WTC11 (cell line): ENCODE measurements at regions not wholly inside any gene's neighbourhood (a gene's known extent, or its start where the extent isn't known, plus 50 kb on each side); places are given as distances from the start of the nearest gene placed in this dataset.
"Not testable (repeated sequence)": the region's sequence is repeated elsewhere in the genome, so short reads cannot be mapped to it uniquely, and the experiment has no call there.

ENCODE experiments used
- CREB1 ChIP-seq: sonication (generic); formaldehyde crosslinking; IDR thresholded peaks from 2 replicates; pipeline ENCODE4 v1.8.0; 2023; ENCODE audit warnings: mild to moderate bottlenecking, missing genetic modification reagents
- NR1H2 ChIP-seq: sonication (generic); formaldehyde crosslinking; IDR thresholded peaks from 2 replicates; pipeline ENCODE4 v1.9.0; 2021; ENCODE audit warnings: mild to moderate bottlenecking, moderate library complexity, missing genetic modification reagents
- NR2C2 ChIP-seq: sonication (generic); formaldehyde crosslinking; IDR thresholded peaks from 2 replicates; pipeline ENCODE4 v1.8.0; 2022; ENCODE audit warnings: mild to moderate bottlenecking, missing genetic modification reagents
- PRRX2 ChIP-seq: fragments of 250-450 bp; sonication (Bioruptor Pico); IDR thresholded peaks from 2 replicates; pipeline ENCODE4 v1.8.0; 2021; ENCODE audit warnings: mild to moderate bottlenecking
- TEAD4 ChIP-seq: sonication (generic); formaldehyde crosslinking; IDR thresholded peaks from 2 replicates; pipeline ENCODE4 v1.8.0; 2022; ENCODE audit warnings: mild to moderate bottlenecking, missing genetic modification reagents
- TF ChIP-seq, protein P1 (sequence below): sonication (generic); formaldehyde crosslinking; IDR thresholded peaks from 2 replicates; pipeline ENCODE4 v1.8.1; 2022; ENCODE audit warnings: low read depth, missing genetic modification reagents, borderline replicate concordance
- TF ChIP-seq, protein P2 (sequence below): fragments of 200-600 bp; IDR thresholded peaks from 2 replicates; pipeline ENCODE4 v1.8.0; 2022; ENCODE audit warnings: antibody characterized with exemption
- TF ChIP-seq, protein P3 (sequence below): sonication (generic); formaldehyde crosslinking; IDR thresholded peaks from 2 replicates; pipeline ENCODE4 v1.8.1; 2023; ENCODE audit warnings: mild to moderate bottlenecking, missing genetic modification reagents, moderate library complexity
- TF ChIP-seq, protein P4 (sequence below): sonication (generic); formaldehyde crosslinking; IDR thresholded peaks from 2 replicates; pipeline ENCODE4 v1.8.0; 2023; ENCODE audit warnings: missing genetic modification reagents, mild to moderate bottlenecking, borderline replicate concordance
- TF ChIP-seq, protein P5 (sequence below): sonication (generic); formaldehyde crosslinking; conservative IDR thresholded peaks from 2 replicates; pipeline ENCODE4 v1.8.1; 2022; ENCODE audit warnings: mild to moderate bottlenecking, missing genetic modification reagents
- TF ChIP-seq, protein P6 (sequence below): sonication (generic); formaldehyde crosslinking; IDR thresholded peaks from 2 replicates; pipeline ENCODE4 v1.8.0; 2022; ENCODE audit warnings: mild to moderate bottlenecking, missing genetic modification reagents
- TF ChIP-seq, protein P7 (sequence below): sonication (generic); formaldehyde crosslinking; IDR thresholded peaks from 2 replicates; pipeline ENCODE4 v1.8.1; 2023; ENCODE audit warnings: mild to moderate bottlenecking, missing genetic modification reagents

DNA sequence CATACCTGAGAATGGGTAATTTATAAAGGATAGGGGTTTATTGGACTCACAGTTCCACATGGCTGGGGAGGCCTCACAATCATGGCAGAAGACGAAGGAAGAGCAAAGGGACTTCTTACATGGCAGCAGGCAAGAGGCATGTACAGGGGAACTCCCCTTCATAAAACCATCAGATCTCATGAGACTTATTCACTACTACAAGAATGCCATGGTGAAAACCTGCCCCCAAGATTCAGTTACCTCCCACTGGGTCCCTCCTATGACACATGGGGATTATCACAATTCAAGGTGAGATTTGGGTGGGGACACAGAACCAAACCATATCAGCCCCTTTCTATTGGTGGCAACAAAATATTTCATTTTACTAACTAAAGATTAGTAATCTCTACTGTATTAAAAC lies 204.1 kb upstream of the PLGLB2 start:
- TF ChIP-seq, protein P1, sequence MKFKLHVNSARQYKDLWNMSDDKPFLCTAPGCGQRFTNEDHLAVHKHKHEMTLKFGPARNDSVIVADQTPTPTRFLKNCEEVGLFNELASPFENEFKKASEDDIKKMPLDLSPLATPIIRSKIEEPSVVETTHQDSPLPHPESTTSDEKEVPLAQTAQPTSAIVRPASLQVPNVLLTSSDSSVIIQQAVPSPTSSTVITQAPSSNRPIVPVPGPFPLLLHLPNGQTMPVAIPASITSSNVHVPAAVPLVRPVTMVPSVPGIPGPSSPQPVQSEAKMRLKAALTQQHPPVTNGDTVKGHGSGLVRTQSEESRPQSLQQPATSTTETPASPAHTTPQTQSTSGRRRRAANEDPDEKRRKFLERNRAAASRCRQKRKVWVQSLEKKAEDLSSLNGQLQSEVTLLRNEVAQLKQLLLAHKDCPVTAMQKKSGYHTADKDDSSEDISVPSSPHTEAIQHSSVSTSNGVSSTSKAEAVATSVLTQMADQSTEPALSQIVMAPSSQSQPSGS (CRISPR knock-in tag): not testable (repeated sequence)
- TF ChIP-seq CREB1; NR1H2 (CRISPR knock-in tag); PRRX2 (CRISPR knock-in tag); TEAD4 (CRISPR knock-in tag); NR2C2 (CRISPR knock-in tag): not testable (repeated sequence)
- TF ChIP-seq, protein P2, sequence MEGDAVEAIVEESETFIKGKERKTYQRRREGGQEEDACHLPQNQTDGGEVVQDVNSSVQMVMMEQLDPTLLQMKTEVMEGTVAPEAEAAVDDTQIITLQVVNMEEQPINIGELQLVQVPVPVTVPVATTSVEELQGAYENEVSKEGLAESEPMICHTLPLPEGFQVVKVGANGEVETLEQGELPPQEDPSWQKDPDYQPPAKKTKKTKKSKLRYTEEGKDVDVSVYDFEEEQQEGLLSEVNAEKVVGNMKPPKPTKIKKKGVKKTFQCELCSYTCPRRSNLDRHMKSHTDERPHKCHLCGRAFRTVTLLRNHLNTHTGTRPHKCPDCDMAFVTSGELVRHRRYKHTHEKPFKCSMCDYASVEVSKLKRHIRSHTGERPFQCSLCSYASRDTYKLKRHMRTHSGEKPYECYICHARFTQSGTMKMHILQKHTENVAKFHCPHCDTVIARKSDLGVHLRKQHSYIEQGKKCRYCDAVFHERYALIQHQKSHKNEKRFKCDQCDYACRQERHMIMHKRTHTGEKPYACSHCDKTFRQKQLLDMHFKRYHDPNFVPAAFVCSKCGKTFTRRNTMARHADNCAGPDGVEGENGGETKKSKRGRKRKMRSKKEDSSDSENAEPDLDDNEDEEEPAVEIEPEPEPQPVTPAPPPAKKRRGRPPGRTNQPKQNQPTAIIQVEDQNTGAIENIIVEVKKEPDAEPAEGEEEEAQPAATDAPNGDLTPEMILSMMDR: not testable (repeated sequence)
- TF ChIP-seq, protein P3, sequence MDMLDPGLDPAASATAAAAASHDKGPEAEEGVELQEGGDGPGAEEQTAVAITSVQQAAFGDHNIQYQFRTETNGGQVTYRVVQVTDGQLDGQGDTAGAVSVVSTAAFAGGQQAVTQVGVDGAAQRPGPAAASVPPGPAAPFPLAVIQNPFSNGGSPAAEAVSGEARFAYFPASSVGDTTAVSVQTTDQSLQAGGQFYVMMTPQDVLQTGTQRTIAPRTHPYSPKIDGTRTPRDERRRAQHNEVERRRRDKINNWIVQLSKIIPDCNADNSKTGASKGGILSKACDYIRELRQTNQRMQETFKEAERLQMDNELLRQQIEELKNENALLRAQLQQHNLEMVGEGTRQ (CRISPR knock-in tag): not testable (repeated sequence)
- TF ChIP-seq, protein P4, sequence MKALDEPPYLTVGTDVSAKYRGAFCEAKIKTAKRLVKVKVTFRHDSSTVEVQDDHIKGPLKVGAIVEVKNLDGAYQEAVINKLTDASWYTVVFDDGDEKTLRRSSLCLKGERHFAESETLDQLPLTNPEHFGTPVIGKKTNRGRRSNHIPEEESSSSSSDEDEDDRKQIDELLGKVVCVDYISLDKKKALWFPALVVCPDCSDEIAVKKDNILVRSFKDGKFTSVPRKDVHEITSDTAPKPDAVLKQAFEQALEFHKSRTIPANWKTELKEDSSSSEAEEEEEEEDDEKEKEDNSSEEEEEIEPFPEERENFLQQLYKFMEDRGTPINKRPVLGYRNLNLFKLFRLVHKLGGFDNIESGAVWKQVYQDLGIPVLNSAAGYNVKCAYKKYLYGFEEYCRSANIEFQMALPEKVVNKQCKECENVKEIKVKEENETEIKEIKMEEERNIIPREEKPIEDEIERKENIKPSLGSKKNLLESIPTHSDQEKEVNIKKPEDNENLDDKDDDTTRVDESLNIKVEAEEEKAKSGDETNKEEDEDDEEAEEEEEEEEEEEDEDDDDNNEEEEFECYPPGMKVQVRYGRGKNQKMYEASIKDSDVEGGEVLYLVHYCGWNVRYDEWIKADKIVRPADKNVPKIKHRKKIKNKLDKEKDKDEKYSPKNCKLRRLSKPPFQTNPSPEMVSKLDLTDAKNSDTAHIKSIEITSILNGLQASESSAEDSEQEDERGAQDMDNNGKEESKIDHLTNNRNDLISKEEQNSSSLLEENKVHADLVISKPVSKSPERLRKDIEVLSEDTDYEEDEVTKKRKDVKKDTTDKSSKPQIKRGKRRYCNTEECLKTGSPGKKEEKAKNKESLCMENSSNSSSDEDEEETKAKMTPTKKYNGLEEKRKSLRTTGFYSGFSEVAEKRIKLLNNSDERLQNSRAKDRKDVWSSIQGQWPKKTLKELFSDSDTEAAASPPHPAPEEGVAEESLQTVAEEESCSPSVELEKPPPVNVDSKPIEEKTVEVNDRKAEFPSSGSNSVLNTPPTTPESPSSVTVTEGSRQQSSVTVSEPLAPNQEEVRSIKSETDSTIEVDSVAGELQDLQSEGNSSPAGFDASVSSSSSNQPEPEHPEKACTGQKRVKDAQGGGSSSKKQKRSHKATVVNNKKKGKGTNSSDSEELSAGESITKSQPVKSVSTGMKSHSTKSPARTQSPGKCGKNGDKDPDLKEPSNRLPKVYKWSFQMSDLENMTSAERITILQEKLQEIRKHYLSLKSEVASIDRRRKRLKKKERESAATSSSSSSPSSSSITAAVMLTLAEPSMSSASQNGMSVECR (CRISPR knock-in tag): not testable (repeated sequence)
- TF ChIP-seq, protein P5, sequence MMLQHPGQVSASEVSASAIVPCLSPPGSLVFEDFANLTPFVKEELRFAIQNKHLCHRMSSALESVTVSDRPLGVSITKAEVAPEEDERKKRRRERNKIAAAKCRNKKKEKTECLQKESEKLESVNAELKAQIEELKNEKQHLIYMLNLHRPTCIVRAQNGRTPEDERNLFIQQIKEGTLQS (CRISPR knock-in tag): not testable (repeated sequence)
- TF ChIP-seq, protein P6, sequence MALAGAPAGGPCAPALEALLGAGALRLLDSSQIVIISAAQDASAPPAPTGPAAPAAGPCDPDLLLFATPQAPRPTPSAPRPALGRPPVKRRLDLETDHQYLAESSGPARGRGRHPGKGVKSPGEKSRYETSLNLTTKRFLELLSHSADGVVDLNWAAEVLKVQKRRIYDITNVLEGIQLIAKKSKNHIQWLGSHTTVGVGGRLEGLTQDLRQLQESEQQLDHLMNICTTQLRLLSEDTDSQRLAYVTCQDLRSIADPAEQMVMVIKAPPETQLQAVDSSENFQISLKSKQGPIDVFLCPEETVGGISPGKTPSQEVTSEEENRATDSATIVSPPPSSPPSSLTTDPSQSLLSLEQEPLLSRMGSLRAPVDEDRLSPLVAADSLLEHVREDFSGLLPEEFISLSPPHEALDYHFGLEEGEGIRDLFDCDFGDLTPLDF (CRISPR knock-in tag): not testable (repeated sequence)
- TF ChIP-seq, protein P7, sequence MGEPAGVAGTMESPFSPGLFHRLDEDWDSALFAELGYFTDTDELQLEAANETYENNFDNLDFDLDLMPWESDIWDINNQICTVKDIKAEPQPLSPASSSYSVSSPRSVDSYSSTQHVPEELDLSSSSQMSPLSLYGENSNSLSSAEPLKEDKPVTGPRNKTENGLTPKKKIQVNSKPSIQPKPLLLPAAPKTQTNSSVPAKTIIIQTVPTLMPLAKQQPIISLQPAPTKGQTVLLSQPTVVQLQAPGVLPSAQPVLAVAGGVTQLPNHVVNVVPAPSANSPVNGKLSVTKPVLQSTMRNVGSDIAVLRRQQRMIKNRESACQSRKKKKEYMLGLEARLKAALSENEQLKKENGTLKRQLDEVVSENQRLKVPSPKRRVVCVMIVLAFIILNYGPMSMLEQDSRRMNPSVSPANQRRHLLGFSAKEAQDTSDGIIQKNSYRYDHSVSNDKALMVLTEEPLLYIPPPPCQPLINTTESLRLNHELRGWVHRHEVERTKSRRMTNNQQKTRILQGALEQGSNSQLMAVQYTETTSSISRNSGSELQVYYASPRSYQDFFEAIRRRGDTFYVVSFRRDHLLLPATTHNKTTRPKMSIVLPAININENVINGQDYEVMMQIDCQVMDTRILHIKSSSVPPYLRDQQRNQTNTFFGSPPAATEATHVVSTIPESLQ (CRISPR knock-in tag): not testable (repeated sequence)
